ENCODE measurements at regions not wholly inside any gene's neighbourhood (a gene's known extent, or its start where the extent isn't known, plus 50 kb on each side); places are given as distances from the start of the nearest gene placed in this dataset.
A peak's percentile ranks its signal among the peaks of the same experiment; 100 is the strongest.

- Mint-ChIP-seq H3K27me3 (ENCODE audit: unreplicated experiment) (no peaks in the 10 kb centered on the region), H3K9me3 (ENCODE audit: unreplicated experiment) (no peaks in the 10 kb centered on the region), H3K27ac (ENCODE audit: unreplicated experiment) (peak overlapping the region; percentile 54), H3K36me3 (ENCODE audit: unreplicated experiment) (no peaks in the 10 kb centered on the region), H3K4me1 (ENCODE audit: low read depth, unreplicated experiment) (peaks cover 17% of the 10 kb centered on the region), H3K4me3 (ENCODE audit: unreplicated experiment) (no peak overlapping the region)
- no peak for DNase-seq
- TF ChIP-seq, protein P1, sequence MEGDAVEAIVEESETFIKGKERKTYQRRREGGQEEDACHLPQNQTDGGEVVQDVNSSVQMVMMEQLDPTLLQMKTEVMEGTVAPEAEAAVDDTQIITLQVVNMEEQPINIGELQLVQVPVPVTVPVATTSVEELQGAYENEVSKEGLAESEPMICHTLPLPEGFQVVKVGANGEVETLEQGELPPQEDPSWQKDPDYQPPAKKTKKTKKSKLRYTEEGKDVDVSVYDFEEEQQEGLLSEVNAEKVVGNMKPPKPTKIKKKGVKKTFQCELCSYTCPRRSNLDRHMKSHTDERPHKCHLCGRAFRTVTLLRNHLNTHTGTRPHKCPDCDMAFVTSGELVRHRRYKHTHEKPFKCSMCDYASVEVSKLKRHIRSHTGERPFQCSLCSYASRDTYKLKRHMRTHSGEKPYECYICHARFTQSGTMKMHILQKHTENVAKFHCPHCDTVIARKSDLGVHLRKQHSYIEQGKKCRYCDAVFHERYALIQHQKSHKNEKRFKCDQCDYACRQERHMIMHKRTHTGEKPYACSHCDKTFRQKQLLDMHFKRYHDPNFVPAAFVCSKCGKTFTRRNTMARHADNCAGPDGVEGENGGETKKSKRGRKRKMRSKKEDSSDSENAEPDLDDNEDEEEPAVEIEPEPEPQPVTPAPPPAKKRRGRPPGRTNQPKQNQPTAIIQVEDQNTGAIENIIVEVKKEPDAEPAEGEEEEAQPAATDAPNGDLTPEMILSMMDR (IDR thresholded peaks at IDR 0.05; ENCODE audit: partially characterized antibody, unreplicated experiment): no peak
Measured at GRCh38 chr21:35257413-35257812, 208.3 kb upstream of the RUNX1 start.

DNA sequence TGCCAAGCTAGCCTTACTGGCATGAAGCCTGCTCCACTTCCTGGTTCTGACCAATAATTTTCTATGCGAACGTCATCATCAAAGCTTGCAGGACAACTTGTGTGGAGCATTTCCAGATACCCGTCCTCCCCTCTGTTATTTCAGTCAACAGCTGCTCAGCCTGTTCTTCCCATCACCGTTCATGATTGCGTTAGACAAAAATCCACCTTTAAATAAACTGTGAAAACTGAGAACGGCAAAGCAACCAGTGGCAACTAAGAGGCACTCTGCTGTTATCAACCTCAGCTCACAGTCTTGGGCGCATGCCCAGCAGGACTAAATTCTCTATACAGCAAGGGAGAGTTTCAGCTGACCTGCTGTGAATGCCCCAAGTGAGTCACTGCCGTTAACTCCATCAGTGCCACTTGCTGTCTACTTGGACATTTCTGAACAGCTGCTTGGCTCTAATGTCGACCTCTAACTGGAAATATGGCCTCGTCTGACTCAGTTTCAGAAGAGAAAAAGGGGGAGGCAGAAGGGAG is 207.4 kb upstream of the RUNX1 start:
- Mint-ChIP-seq H3K4me3 (ENCODE audit: unreplicated experiment) (peak overlapping the region; percentile 11), H3K27me3 (ENCODE audit: unreplicated experiment) (no peaks in the 10 kb centered on the region), H3K36me3 (ENCODE audit: unreplicated experiment) (no peaks in the 10 kb centered on the region), H3K9me3 (ENCODE audit: unreplicated experiment) (no peaks in the 10 kb centered on the region), H3K27ac (ENCODE audit: unreplicated experiment) (peak overlapping the region; percentile 56), H3K4me1 (ENCODE audit: low read depth, unreplicated experiment) (peaks cover 17% of the 10 kb centered on the region)
- DNase-seq: no peak
- TF ChIP-seq, protein P1 (IDR thresholded peaks at IDR 0.05; ENCODE audit: partially characterized antibody, unreplicated experiment): no peak

GRCh38 chr21:35254765-35255138 is 205.7 kb upstream of the RUNX1 start:
- H3K27me3 Mint-ChIP-seq (ENCODE audit: unreplicated experiment): no peaks in the 10 kb centered on the region
- DNase-seq: no peak
- H3K4me1 Mint-ChIP-seq (ENCODE audit: low read depth, unreplicated experiment): peaks cover 17% of the 10 kb centered on the region
- H3K36me3 Mint-ChIP-seq (ENCODE audit: unreplicated experiment): no peaks in the 10 kb centered on the region
- peaks cover 1% of the 10 kb centered on the region for H3K9me3 Mint-ChIP-seq (ENCODE audit: unreplicated experiment)
- H3K4me3 Mint-ChIP-seq (ENCODE audit: unreplicated experiment): no peak overlapping the region
- no peak overlapping the region for H3K27ac Mint-ChIP-seq (ENCODE audit: unreplicated experiment)
- TF ChIP-seq, protein P1 (IDR thresholded peaks at IDR 0.05; ENCODE audit: partially characterized antibody, unreplicated experiment): no peak

GRCh38 chr21:35254006-35254764 is 205.1 kb upstream of the RUNX1 start:
- Mint-ChIP-seq H3K4me1 (ENCODE audit: low read depth, unreplicated experiment) (peaks cover 17% of the 10 kb centered on the region), H3K27me3 (ENCODE audit: unreplicated experiment) (no peaks in the 10 kb centered on the region), H3K36me3 (ENCODE audit: unreplicated experiment) (no peaks in the 10 kb centered on the region), H3K4me3 (ENCODE audit: unreplicated experiment) (no peak overlapping the region), H3K9me3 (ENCODE audit: unreplicated experiment) (peaks cover 1% of the 10 kb centered on the region), H3K27ac (ENCODE audit: unreplicated experiment) (no peak overlapping the region)
- TF ChIP-seq, protein P1 (IDR thresholded peaks at IDR 0.05; ENCODE audit: partially characterized antibody, unreplicated experiment): no peak
- DNase-seq: no peak

- Mint-ChIP-seq H3K4me1 (ENCODE audit: low read depth, unreplicated experiment) (peaks cover 15% of the 10 kb centered on the region), H3K27ac (ENCODE audit: unreplicated experiment) (no peak overlapping the region), H3K4me3 (ENCODE audit: unreplicated experiment) (no peak overlapping the region), H3K27me3 (ENCODE audit: unreplicated experiment) (peaks cover 2% of the 10 kb centered on the region), H3K36me3 (ENCODE audit: unreplicated experiment) (peaks cover 5% of the 10 kb centered on the region), H3K9me3 (ENCODE audit: unreplicated experiment) (peaks cover 1% of the 10 kb centered on the region)
- TF ChIP-seq, protein P1 (IDR thresholded peaks at IDR 0.05; ENCODE audit: partially characterized antibody, unreplicated experiment): no peak
- no peak for DNase-seq
Measured at GRCh38 chr21:35252831-35253230, 203.7 kb upstream of the RUNX1 start.
